ENCODE measurements at regions not wholly inside any gene's neighbourhood (a gene's known extent, or its start where the extent isn't known, plus 50 kb on each side); places are given as distances from the start of the nearest gene placed in this dataset.

- TF ChIP-seq, protein P1, sequence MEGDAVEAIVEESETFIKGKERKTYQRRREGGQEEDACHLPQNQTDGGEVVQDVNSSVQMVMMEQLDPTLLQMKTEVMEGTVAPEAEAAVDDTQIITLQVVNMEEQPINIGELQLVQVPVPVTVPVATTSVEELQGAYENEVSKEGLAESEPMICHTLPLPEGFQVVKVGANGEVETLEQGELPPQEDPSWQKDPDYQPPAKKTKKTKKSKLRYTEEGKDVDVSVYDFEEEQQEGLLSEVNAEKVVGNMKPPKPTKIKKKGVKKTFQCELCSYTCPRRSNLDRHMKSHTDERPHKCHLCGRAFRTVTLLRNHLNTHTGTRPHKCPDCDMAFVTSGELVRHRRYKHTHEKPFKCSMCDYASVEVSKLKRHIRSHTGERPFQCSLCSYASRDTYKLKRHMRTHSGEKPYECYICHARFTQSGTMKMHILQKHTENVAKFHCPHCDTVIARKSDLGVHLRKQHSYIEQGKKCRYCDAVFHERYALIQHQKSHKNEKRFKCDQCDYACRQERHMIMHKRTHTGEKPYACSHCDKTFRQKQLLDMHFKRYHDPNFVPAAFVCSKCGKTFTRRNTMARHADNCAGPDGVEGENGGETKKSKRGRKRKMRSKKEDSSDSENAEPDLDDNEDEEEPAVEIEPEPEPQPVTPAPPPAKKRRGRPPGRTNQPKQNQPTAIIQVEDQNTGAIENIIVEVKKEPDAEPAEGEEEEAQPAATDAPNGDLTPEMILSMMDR (IDR thresholded peaks at IDR 0.05), result no peak
- no peak for TF ChIP-seq POLR2A (IDR thresholded peaks at IDR 0.05)
Measured at GRCh38 chr17:63356337-63356757, 89.8 kb downstream of the CYB561 start.

All from uterus (tissue), 2 donors.